Transverse colon (tissue), 4 donors: ENCODE measurements at regions not wholly inside any gene's neighbourhood (a gene's known extent, or its start where the extent isn't known, plus 50 kb on each side); places are given as distances from the start of the nearest gene placed in this dataset.

Source experiments
- DNase-seq: peaks from one replicate; pipeline ENCODE4 v3.0.0-alpha.2; 2019
- H3K27ac ChIP-seq, 4 donors: fragments of 200-600 bp; sonication (generic); 2 replicates each; pipeline ENCODE4 v1.5.1; 2016 to 2018; ENCODE audit warnings: inconsistent platforms in 4 of 4
- H3K27me3 ChIP-seq: fragments of 200-600 bp; sonication (generic); 2 replicates; pipeline ENCODE4 v1.5.1; 2017; ENCODE audit warnings: inconsistent platforms
- H3K36me3 ChIP-seq, 4 donors: fragments of 200-600 bp; sonication (generic); 2 replicates each; pipeline ENCODE4 v1.5.1; 2017 to 2019; ENCODE audit warnings: inconsistent platforms in 4 of 4
- H3K4me1 ChIP-seq, 4 donors: fragments of 200-600 bp; sonication (generic); 2 replicates each; pipeline ENCODE4 v1.5.1; 2017 to 2020; ENCODE audit warnings: inconsistent platforms in 4 of 4
- H3K4me3 ChIP-seq, 4 donors: fragments of 200-600 bp; sonication (generic); 1 replicate in 1 of 4; 2 replicates in 3 of 4; pipeline versions ENCODE4 v1.5.1 to v1.6.1; 2017 to 2019; ENCODE audit warnings: inconsistent platforms in 4 of 4
- H3K9me3 ChIP-seq, 2 donors: fragments of 200-600 bp; sonication (generic); 2 replicates each; pipeline ENCODE4 v1.5.1; 2017 to 2019; ENCODE audit warnings: inconsistent platforms in 2 of 2
- CTCF ChIP-seq, 5 experiments: fragments of 200-600 bp in 3 of 5; fragments of 450-650 bp in 2 of 5; sonication (generic) in 3 of 5; IDR thresholded peaks; 1 replicate in 2 of 5; 2 replicates in 3 of 5; pipeline ENCODE4 v1.5.1; 2016 to 2017; ENCODE audit warnings: antibody characterized with exemption in 5 of 5, inconsistent platforms in 3 of 5, mild to moderate bottlenecking in 2 of 5, moderate library complexity in 1 of 5
- EP300 ChIP-seq: sonication (generic); formaldehyde crosslinking; IDR thresholded peaks from one replicate; pipeline ENCODE4 v1.6.1; 2017; ENCODE audit warnings: antibody characterized with exemption, low read depth
- POLR2A ChIP-seq: fragments of 450-650 bp; IDR thresholded peaks from one replicate; pipeline ENCODE4 v1.6.1; 2016; ENCODE audit warnings: antibody characterized with exemption, mild to moderate bottlenecking, moderate library complexity
- POLR2AphosphoS5 ChIP-seq, 3 donors: sonication (generic); formaldehyde crosslinking; IDR thresholded peaks; one replicate each; pipeline ENCODE4 v1.6.1; 2016; ENCODE audit warnings: antibody characterized with exemption in 3 of 3
- WGBS, 2 donors: methylation state at CpG; one replicate each; pipeline ENCODE4 v1.1.5; 2018; ENCODE audit warnings: low coverage in 1 of 2; 5-methylcytosine and 5-hydroxymethylcytosine counted together
- in situ Hi-C, 4 donors: fragments of 200-750 bp; cut with MboI; loops; one replicate each; pipeline versions ENCODE4 v1.15.0 to v1.15.1; 2017; ENCODE audit warnings: low sequenced_read_pairs in 3 of 4, low pct_ligation_motif_present in 1 of 4, low pct_unique_long_range_greater_than_20kb in 1 of 4
- intact Hi-C: fragments of 100-400 bp; cut with DNase I; formaldehyde crosslinking; loops from one replicate; pipeline ENCODE4 v1.15.1; 2023; ENCODE audit warnings: low total_unique reads

- in situ Hi-C loops (no loop called here), intact Hi-C loops (no loop called here)
- 44 to 67% methylated on average over 2 to 4 of the region's 4 CpGs for WGBS, 2 donors
- TF ChIP-seq CTCF (IDR thresholded peaks at IDR 0.05): no peak
- no peak for TF ChIP-seq POLR2AphosphoS5 (IDR thresholded peaks at IDR 0.05)
- no peak for TF ChIP-seq POLR2A
- TF ChIP-seq EP300: no peak
- Histone ChIP-seq H3K4me3 (no peak overlapping the region), H3K4me1 (no peaks in the 10 kb centered on the region), H3K36me3 (no peaks in the 10 kb centered on the region), H3K27me3 (no peaks in the 10 kb centered on the region), H3K27ac (no peak overlapping the region), H3K9me3 (no peaks in the 10 kb centered on the region)
- no peak for DNase-seq
Observed at GRCh38 chr5:144773628-144774027, 603.0 kb downstream of the KCTD16 start.

GRCh38 chr5:144771802-144772201, 601.1 kb downstream of the KCTD16 start:
- Histone ChIP-seq H3K27ac (no peak overlapping the region), H3K36me3 (no peaks in the 10 kb centered on the region), H3K9me3 (no peaks in the 10 kb centered on the region), H3K27me3 (no peaks in the 10 kb centered on the region), H3K4me3 (no peak overlapping the region), H3K4me1 (no peaks in the 10 kb centered on the region)
- WGBS, 2 donors: 80 to 88% methylated on average over 1 to 2 of the region's 2 CpGs
- in situ Hi-C loops (no loop called here), intact Hi-C loops (no loop called here)
- TF ChIP-seq CTCF (IDR thresholded peaks at IDR 0.05) (no peak), EP300 (no peak), POLR2A (no peak), POLR2AphosphoS5 (IDR thresholded peaks at IDR 0.05) (no peak)
- no peak for DNase-seq

DNA sequence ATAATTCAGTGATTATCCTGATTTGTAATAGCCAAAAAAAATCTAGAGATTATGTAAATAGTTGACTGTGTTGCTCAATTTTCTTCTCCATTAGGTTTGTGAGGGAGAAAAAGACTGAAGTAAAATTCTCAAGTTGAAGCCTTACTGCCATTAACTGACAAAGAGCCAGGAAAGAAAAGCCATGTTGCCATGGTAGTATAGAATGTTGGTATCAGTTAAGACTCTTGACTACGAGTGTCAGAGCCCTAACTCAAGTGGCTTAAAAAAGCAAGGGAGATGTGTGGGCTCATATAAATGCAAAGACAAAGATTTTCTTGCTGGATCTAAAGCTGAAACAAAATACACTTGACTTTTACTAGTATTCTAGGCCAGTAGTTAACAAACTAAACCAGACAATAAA, 571.7 kb downstream of the KCTD16 start:
- no peak for DNase-seq
- Histone ChIP-seq H3K9me3 (peaks cover 0 to 6% of the 10 kb centered on the region in 2 donors), H3K4me3 (no peak overlapping the region), H3K4me1 (no peaks in the 10 kb centered on the region), H3K27ac (no peak overlapping the region), H3K27me3 (no peaks in the 10 kb centered on the region), H3K36me3 (no peaks in the 10 kb centered on the region)
- intact Hi-C loops (no loop called here), in situ Hi-C loops (no loop called here)
- WGBS, 2 donors: 43 to 57% methylated on average over 1 of the region's 1 CpG
- TF ChIP-seq EP300: no peak
- TF ChIP-seq CTCF (IDR thresholded peaks at IDR 0.05): no peak
- TF ChIP-seq POLR2A: no peak
- TF ChIP-seq POLR2AphosphoS5 (IDR thresholded peaks at IDR 0.05): no peak

DNA sequence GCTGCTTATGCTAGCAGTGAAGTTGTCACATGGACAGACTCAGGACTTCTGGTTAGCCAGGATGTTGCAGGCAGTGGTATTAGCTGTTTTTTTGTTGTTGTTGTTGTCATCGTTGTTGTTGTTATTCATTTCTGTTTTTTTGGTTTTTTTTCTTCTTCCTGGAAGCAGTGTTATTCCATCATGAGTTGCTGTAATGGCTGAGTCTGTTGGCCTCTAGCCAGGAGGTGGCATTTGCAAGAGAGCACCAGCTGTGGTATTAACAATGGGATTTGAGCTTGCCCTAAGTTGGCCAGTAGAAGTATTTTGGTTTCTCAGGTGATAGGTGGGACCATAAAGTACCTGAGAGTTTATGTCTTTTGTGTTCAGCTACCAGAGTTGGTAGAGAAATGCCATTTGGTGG, 561.1 kb downstream of the KCTD16 start:
- intact Hi-C loops: no loop called here
- H3K4me3 ChIP-seq: no peak overlapping the region
- no peaks in the 10 kb centered on the region for H3K27me3 ChIP-seq
- TF ChIP-seq CTCF (IDR thresholded peaks at IDR 0.05): no peak
- TF ChIP-seq POLR2A: no peak
- TF ChIP-seq EP300: no peak
- TF ChIP-seq POLR2AphosphoS5 (IDR thresholded peaks at IDR 0.05): no peak
- H3K36me3 ChIP-seq: no peaks in the 10 kb centered on the region
- 67% methylated on average over 1 of the region's 1 CpG; no CpG with 5 or more reads in 1 of the 2 donors for WGBS, 2 donors
- no peak for DNase-seq
- no peaks in the 10 kb centered on the region for H3K4me1 ChIP-seq
- no peak overlapping the region for H3K27ac ChIP-seq
- in situ Hi-C loops: no loop called here
- peaks cover 0 to 8% of the 10 kb centered on the region in 2 donors for H3K9me3 ChIP-seq
